ENCODE measurements at regions not wholly inside any gene's neighbourhood (a gene's known extent, or its start where the extent isn't known, plus 50 kb on each side); places are given as distances from the start of the nearest gene placed in this dataset.

- TF ChIP-seq CTCF (conservative IDR thresholded peaks at IDR 0.05; ENCODE audit: low read depth, low read length) = no peak
- TF ChIP-seq EZH2 (IDR thresholded peaks at IDR 0.05; ENCODE audit: borderline replicate concordance, low read depth, low read length, poor library complexity, severe bottlenecking) = no peak
Measured at GRCh38 chr1:234752927-234753326, 142.9 kb upstream of the IRF2BP2 start.
